SH-SY5Y (cell line): ENCODE measurements at regions not wholly inside any gene's neighbourhood (a gene's known extent, or its start where the extent isn't known, plus 50 kb on each side); places are given as distances from the start of the nearest gene placed in this dataset.

ENCODE experiments used
- GATA2 ChIP-seq: IDR thresholded peaks from 2 replicates; pipeline ENCODE4 v1.6.1; 2011; ENCODE audit warnings: mild to moderate bottlenecking, low read depth, low read length
- GATA3 ChIP-seq: IDR thresholded peaks from 2 replicates; pipeline ENCODE4 v1.6.1; 2011; ENCODE audit warnings: low read depth, mild to moderate bottlenecking, low read length, moderate library complexity

- no peak for TF ChIP-seq GATA2
- TF ChIP-seq GATA3, result no peak
Measured at GRCh38 chr3:177807150-177807875, 610.0 kb upstream of the TBL1XR1 start.
